ENCODE measurements at regions not wholly inside any gene's neighbourhood (a gene's known extent, or its start where the extent isn't known, plus 50 kb on each side); places are given as distances from the start of the nearest gene placed in this dataset.

- no peak for DNase-seq (ENCODE audit: low read depth, low spot score)
These were observed 1209.6 kb downstream of the PCDH7 start for GRCh38 chr4:31929676-31930345.

DNA sequence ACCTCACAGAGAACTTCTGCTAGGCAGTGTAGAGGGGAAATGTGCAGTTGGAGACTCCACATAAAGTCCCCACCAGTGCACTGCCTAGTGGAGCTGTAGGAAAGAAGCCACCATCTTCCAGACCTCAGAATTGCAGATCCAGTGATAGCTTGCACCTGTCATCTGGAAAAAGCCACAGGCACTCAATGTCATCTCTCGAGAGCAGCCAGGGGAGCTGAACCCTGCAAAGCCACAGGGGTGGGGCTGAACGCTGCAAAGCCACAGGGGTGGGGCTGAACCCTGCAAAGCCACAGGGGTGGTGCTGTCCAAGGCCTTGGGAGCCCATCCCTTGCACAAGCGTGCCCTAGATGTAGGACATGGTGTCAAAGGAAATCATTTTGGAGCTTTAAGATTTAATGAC lies 1226.3 kb downstream of the PCDH7 start:
- DNase-seq (ENCODE audit: low read depth, low spot score): no peak

DNA sequence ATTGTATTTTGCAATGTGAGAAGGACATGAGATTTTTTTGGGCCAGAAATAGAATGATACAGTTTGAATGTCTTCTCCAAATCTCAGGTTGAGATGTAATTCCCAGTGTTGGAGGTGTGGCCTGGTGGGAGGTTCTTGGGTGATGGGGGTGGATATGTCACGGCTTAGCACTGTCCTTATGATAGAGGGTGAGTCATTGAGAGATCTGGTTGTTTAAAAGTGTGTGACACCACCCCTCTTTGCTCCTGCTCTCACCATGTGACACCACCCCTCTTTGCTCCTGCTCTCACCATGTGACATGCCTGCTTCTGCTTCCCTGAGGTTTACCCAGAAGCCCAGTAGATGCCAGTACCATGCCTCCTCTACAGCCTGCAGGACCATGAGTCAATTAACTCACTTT lies 1226.9 kb downstream of the PCDH7 start:
- no peak for DNase-seq (ENCODE audit: low read depth, low spot score)

DNA sequence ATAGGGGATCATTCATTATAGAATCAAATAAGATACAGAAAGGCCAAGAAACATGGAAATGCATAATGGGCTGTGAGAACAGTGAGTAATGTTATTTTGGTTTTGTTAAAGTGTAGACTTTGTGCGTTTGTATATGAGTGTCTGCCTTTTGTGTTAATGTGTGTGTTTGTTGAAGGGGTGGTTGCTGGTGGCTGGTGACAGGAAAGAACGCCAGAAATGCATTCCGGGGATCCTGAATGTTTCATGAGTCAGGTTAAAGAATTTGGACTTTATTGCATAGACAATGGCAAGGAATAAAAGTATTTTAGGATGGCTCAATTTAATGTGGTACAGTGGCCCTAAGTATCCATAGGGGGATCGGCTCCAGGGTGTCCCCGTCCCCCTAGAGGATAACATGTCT lies 1228.9 kb downstream of the PCDH7 start:
- no peak for DNase-seq (ENCODE audit: low read depth, low spot score)

GRCh38 chr4:31955346-31955745 lies 1235.2 kb downstream of the PCDH7 start:
- no peak for DNase-seq (ENCODE audit: low read depth, low spot score)

GRCh38 chr4:31959972-31960371 lies 1239.8 kb downstream of the PCDH7 start:
- DNase-seq (ENCODE audit: low read depth, low spot score): no peak

DNA sequence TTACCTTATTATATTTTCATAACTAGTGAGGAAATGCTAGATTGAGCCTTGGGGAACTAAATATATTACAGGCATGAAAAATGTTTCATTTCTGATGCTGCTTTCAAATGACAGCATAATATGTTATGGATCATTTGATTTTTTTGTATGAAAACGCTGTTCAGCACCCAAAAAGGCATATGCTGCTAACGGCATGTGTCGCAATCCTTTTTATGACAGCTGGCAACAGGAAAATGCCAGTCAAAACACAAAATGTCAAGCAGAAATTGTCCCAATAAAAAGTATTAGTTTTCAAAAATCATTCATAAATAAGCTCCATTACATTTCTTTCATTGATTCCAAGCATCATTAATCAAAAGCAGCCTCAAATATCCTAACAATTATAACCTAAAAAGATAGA lies 1244.5 kb downstream of the PCDH7 start:
- DNase-seq (ENCODE audit: low read depth, low spot score): no peak

- DNase-seq (ENCODE audit: low read depth, low spot score): no peak
These were observed 1248.7 kb downstream of the PCDH7 start for GRCh38 chr4:31968842-31969241.

DNA sequence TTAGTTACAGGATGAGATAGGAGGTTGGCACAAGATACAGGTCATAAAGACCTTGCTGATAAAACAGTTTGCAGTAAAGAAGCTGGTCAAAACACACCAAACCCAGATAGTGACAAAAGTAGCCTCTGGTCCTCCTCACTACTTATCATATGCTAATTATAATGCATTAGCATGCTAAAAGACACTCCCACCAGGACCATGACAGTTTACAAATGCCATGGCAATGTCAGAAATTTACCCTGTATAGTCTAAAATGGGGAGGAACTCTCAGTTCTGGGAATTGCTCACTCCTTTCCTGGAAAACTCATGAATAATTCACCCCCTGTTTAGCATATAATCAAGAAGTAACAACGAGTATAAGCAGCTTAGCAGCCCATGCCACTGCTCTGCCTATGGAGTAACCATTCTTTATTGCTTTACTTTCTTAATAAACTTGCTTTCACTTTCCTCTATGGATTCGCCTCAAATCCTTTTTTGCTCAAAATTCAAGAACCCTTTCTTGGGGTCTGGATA lies 1254.4 kb downstream of the PCDH7 start:
- DNase-seq (ENCODE audit: low read depth, low spot score): no peak

GRCh38 chr4:31979988-31980387 lies 1259.8 kb downstream of the PCDH7 start:
- DNase-seq (ENCODE audit: low read depth, low spot score): no peak

- DNase-seq (ENCODE audit: low read depth, low spot score): no peak
These were observed 1263.1 kb downstream of the PCDH7 start for GRCh38 chr4:31983246-31983645.

DNA sequence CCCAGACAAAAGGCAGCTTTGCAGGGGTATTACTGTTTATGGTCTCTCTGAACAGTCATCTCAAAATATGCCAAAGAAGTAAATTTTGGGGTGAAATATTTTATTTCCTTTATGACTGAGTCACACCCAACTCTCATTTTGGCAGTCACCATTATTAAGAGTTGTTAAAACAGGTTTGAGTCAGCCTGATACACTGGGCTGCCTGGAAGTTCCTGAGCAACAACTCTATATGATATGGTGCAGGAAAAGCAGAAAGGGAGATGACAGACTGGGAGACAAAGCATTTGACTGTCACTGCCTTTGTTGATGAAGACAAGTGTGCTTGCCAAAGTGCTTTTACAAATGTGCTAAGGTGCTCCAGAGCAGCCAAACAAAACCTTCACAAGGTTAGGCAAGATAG lies 1263.5 kb downstream of the PCDH7 start:
- DNase-seq (ENCODE audit: low read depth, low spot score): no peak

DNA sequence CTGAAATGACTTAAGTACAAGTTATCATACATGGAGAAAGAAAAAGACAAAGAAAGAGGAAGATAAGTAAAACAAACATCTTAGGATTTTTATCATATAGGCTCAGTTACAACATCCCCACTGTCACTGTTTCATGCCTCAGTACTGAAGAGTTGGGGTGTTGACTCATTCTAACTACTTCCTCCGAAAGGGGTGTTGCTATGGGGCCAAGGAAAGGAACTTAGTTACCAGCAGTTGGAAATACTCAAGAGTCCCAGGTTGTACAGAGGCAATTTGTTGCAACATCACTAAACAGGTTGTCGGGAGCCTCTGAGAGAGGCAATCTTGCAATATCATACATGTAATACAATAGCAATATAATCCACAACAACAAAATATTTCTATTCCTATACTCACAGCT lies 1264.7 kb downstream of the PCDH7 start:
- DNase-seq (ENCODE audit: low read depth, low spot score): no peak

- DNase-seq (ENCODE audit: low read depth, low spot score): no peak
These were observed 1276.1 kb downstream of the PCDH7 start for GRCh38 chr4:31995943-31996901.

DNA sequence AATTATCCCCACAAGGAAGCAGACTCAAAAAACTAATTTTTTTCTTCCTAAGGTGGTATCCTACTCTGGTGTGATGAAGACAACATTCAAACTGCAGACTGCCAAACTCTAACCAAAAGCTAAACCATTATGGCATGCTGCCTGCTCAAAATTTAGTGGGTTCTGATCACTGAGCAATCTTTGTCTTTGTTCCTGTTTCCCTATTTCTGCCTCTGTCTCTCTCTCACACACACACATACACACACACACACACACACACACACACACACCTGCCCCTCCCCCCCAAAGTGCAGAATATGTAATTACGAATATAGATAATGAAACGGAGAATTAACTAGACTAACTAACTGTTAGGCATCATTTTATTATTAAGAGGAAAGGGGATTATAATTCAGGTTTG lies 1278.6 kb downstream of the PCDH7 start:
- DNase-seq (ENCODE audit: low read depth, low spot score): no peak

- DNase-seq (ENCODE audit: low read depth, low spot score): no peak
These were observed 1279.7 kb downstream of the PCDH7 start for GRCh38 chr4:31999848-32000247.

DNA sequence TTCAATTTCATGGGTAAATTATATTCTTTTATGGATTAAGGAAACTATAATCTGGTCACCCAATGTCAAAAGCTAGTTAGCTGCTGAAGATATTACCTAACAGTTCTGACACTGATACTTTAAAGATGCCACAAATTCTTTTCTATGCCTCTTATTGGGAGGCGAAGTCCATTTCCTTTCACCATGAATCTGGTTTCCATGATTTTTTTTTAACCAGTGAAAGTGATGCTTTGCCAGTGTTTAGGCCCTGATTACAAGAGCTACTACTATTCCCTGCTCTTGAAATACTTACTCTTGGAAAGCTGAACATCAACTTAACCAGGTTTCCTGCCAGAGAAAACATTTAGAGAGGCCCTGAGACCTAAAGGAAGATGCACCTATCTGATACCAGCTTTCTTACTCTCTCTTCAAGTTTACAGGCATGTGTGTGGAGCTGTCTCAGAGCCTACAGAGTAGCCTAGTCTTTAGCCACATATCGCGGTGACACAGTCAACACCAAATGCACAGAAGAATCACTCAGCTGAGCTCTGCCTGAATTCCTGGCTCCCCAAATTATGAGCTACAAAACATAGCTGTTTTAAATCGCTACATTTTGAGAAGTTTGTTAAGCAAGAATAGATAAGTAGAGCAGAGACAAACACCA lies 1280.8 kb downstream of the PCDH7 start:
- DNase-seq (ENCODE audit: low read depth, low spot score): no peak

- no peak for DNase-seq (ENCODE audit: low read depth, low spot score)
These were observed 1282.0 kb downstream of the PCDH7 start for GRCh38 chr4:32002037-32002747.

GRCh38 chr4:32003548-32003947 lies 1283.4 kb downstream of the PCDH7 start:
- DNase-seq (ENCODE audit: low read depth, low spot score): no peak

GRCh38 chr4:32010221-32010620 lies 1290.1 kb downstream of the PCDH7 start:
- no peak for DNase-seq (ENCODE audit: low read depth, low spot score)

DNA sequence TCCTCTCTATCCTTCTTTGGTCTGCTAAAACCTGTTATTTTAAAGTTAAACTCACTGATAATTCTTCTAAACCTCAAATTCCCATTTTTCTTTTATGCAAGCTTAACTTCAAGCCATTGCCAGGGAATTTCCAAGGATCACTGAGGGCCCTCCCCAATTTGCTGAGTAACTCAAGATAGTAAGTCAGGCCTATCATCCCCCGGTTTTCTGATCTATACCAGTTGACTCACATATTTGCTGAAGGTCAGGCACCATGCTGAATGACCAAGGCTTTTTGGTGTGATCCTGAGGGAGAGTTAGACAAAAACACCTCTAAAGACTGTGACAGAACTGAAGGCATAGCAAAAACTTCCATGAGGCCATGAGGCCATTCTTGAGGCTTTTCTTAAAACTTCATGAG lies 1301.9 kb downstream of the PCDH7 start:
- DNase-seq (ENCODE audit: low read depth, low spot score): no peak
